NCI-H1436 (cell line): ENCODE measurements at regions not wholly inside any gene's neighbourhood (a gene's known extent, or its start where the extent isn't known, plus 50 kb on each side); places are given as distances from the start of the nearest gene placed in this dataset.
"Not testable (repeated sequence)": the region's sequence is repeated elsewhere in the genome, so short reads cannot be mapped to it uniquely, and the experiment has no call there.

Experiments
- DNase-seq: peaks from one replicate; lab custom pipeline; 2025; lab: John Stamatoyannopoulos, UW

- no peak for DNase-seq
These were observed 790.4 kb downstream of the EPHA4 start for GRCh38 chr2:220781622-220782241.

- DNase-seq, result no peak
These were observed 789.4 kb downstream of the EPHA4 start for GRCh38 chr2:220782609-220783113.

- DNase-seq, result no peak
These were observed 788.4 kb downstream of the EPHA4 start for GRCh38 chr2:220783671-220784070.

- DNase-seq, result peak; percentile 79
These were observed 786.9 kb downstream of the EPHA4 start for GRCh38 chr2:220785178-220785577.

GRCh38 chr2:220786216-220786615, 785.9 kb downstream of the EPHA4 start:
- no peak for DNase-seq

GRCh38 chr2:220787251-220787650, 784.9 kb downstream of the EPHA4 start:
- no peak for DNase-seq

GRCh38 chr2:220789961-220790360, 782.1 kb downstream of the EPHA4 start:
- DNase-seq, result no peak

- DNase-seq, result no peak
These were observed 776.4 kb downstream of the EPHA4 start for GRCh38 chr2:220795705-220796104.

GRCh38 chr2:220811115-220811514, 761.0 kb downstream of the EPHA4 start:
- no peak for DNase-seq

- no peak for DNase-seq
These were observed 760.0 kb downstream of the EPHA4 start for GRCh38 chr2:220811952-220812570.

GRCh38 chr2:220814441-220814840, 757.7 kb downstream of the EPHA4 start:
- DNase-seq, result no peak

GRCh38 chr2:220815698-220816097, 756.4 kb downstream of the EPHA4 start:
- DNase-seq, result no peak

GRCh38 chr2:220821683-220822082, 750.4 kb downstream of the EPHA4 start:
- DNase-seq, result no peak

GRCh38 chr2:220823590-220823989, 748.5 kb downstream of the EPHA4 start:
- DNase-seq, result not testable (repeated sequence)

GRCh38 chr2:220833446-220833845, 738.7 kb downstream of the EPHA4 start:
- no peak for DNase-seq

GRCh38 chr2:220835583-220835982, 736.5 kb downstream of the EPHA4 start:
- DNase-seq, result no peak

- DNase-seq, result no peak
These were observed 734.9 kb downstream of the EPHA4 start for GRCh38 chr2:220837226-220837625.

GRCh38 chr2:220842901-220843665, 729.0 kb downstream of the EPHA4 start:
- DNase-seq, result no peak

- no peak for DNase-seq
These were observed 726.3 kb downstream of the EPHA4 start for GRCh38 chr2:220845766-220846273.

GRCh38 chr2:220847006-220847405, 725.1 kb downstream of the EPHA4 start:
- DNase-seq, result no peak

GRCh38 chr2:220847589-220847988, 724.5 kb downstream of the EPHA4 start:
- no peak for DNase-seq

GRCh38 chr2:220849433-220849832, 722.7 kb downstream of the EPHA4 start:
- DNase-seq, result no peak

GRCh38 chr2:220850116-220850515, 722.0 kb downstream of the EPHA4 start:
- DNase-seq, result no peak
